IPS DF 4.7 (cell line): ENCODE measurements at regions not wholly inside any gene's neighbourhood (a gene's known extent, or its start where the extent isn't known, plus 50 kb on each side); places are given as distances from the start of the nearest gene placed in this dataset.
"Not testable (repeated sequence)": the region's sequence is repeated elsewhere in the genome, so short reads cannot be mapped to it uniquely, and the experiment has no call there.

Experiments used
- DNase-seq: peaks from one replicate; pipeline ENCODE4 v3.0.0-alpha.2; 2013; ENCODE audit warnings: low spot score; ENCODE audit errors: extremely low read depth

- no peak for DNase-seq
These were observed 667.4 kb downstream of the NTRK3 start for GRCh38 chr15:87589134-87589533.

DNA sequence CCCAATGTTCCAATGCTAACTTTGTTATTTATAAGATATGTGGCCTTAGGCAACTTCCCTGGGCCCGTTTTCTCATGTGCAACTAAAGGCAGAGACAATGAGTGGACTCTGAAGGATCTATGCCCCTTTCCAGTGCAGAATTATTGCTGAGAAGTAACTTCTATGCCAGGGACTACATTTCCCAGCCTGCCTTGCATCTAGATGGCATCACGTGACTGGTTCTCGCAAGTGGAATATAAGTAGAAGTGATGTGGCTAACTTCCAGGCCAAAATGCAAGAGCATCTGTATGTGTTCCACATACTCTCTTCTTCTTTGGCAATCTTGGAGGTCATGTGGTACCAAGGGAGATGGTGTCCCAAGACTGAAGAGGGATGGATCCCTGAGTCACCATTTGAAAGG lies 674.4 kb downstream of the NTRK3 start:
- DNase-seq: no peak

DNA sequence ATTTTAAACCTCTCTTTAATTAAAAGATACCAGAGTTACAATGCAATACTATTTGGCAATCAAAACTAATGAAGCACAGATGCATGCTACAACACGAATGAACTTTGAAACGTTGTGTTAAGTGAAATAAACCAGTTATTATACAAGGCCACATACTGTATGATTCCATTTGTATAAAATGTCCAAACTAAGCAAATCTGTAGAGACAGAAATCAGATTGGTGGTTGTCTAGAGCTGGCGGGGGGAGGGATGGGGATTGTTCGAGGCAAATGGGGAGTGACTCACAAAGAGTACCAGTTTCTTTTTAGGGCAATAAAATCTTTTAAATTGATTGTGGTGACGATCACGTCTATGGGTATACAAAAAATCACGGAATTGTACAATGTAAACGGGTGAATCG lies 677.0 kb downstream of the NTRK3 start:
- DNase-seq: no peak

DNA sequence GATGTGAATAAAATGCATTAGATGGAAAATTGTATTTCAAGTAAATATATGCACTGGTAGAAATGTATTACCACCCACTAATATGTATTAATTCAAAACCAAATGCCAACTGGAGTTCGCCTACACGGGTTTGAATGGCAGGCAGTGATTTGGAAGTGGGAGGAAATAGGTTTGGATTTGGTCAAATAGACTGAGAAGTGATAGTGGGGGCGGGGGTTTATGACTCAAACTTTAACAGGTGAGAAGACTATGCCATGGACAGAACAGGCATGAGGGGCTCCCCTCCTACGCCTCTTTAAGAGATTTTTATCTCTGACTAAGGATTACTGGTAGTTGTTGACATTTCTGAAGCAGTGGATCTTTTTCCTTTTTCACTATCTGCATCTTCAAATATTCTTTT lies 677.8 kb downstream of the NTRK3 start:
- DNase-seq: no peak

DNA sequence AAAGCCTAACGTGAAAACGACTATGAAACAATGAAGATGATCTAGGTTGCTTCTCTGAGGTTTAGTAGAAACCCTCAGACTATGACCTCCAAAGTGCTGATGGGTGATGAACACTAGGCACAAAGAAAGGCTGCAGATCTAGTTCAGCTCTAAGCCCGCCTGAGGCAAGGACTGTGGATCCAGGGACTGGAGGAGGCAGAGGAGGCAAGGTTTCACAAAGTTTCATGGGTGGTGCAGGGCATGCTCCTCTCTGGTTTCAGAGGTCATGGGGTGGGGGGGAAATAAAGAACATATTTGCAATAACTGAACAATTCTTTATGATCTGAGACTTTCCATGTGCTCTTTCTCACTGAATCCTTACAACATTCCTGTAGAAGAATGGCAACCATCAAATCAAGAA lies 679.2 kb downstream of the NTRK3 start:
- DNase-seq: no peak

GRCh38 chr15:87576486-87577176 lies 679.9 kb downstream of the NTRK3 start:
- DNase-seq: no peak

- no peak for DNase-seq
These were observed 680.6 kb downstream of the NTRK3 start for GRCh38 chr15:87575896-87576473.

GRCh38 chr15:87573534-87573933 lies 683.0 kb downstream of the NTRK3 start:
- DNase-seq: no peak

GRCh38 chr15:87573039-87573438 lies 683.5 kb downstream of the NTRK3 start:
- DNase-seq: no peak

DNA sequence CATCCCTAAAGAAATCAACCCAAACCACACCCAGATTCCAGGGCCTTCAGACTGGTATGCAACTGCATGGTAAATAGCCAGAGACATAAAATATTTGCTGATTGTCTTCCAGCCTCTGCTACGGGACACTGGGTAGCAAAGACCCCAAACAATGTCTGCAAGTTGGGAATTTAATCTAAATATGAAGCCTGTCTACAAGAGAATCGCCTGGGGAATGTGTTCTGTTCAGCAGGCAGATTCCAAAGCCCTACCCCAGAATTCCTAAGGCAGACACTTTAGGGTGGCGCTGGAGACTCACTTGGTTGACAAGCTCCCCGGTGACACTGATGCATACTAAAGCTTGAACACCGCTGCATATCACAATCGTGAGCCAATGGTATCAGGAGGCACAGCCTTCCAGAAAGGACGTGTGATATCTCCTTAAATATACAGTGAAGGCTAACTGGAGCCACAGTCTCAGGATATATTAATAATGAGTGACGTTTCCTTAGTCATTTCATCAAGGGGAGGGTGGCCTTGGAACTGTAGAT lies 684.1 kb downstream of the NTRK3 start:
- DNase-seq: no peak

DNA sequence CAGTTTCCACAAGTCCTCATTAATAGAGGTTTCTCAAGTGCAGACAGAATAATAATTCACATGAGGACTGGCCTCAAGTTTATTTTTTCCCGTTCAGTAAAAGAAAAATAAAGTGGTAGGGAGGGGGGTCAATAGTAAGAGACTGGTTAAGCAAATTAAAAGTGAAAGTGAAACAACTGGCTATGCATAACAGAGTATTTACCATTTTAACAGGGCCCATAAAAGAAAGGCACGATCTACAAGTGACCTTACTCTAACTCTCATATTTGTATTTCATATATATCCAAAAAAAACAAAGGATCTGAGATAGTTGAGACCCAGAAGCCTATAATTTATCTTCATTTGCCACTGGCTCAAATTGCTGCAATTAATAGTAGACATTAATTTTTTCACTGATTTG lies 686.3 kb downstream of the NTRK3 start:
- DNase-seq: no peak

DNA sequence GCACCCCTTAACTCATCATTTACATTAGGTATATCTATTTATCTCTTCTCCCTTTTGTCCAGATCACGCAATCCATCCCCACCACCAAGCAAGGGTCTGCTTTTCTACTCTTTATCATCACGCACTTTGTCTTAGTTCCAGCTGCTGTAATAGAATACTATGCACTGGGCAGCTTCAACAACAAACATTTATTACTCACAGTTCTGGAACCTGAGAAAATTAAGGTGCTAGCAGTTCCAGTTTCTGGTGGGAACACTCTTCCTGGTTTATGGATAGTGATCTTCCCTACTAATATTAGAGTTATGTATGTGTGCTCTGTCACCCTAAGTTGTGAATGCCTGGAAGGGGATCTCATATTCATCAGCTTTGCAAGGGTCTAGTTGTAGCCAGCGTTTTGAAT lies 687.0 kb downstream of the NTRK3 start:
- DNase-seq: no peak

- no peak for DNase-seq
These were observed 689.0 kb downstream of the NTRK3 start for GRCh38 chr15:87567406-87568030.

GRCh38 chr15:87566236-87566635 lies 690.3 kb downstream of the NTRK3 start:
- no peak for DNase-seq

DNA sequence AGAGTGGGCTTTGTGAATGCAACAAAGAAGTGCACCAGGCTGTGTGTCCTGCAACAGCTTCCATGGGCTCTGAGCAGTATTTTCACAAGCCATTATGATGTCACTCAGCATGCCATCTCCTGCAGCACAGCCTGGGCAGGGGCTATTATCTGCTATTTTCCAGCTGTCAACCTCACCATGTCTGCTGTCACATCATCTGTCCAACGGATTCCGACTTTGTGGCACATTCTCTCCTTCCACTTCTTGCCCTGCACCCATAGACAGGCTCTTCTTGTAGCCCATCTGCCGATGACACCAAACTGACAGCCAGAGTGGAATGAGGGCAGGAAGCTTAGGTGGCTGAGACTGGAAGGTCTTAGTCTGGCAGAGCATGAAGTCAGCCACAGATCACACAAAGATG lies 691.9 kb downstream of the NTRK3 start:
- no peak for DNase-seq

GRCh38 chr15:87563869-87564268 lies 692.7 kb downstream of the NTRK3 start:
- DNase-seq: no peak

DNA sequence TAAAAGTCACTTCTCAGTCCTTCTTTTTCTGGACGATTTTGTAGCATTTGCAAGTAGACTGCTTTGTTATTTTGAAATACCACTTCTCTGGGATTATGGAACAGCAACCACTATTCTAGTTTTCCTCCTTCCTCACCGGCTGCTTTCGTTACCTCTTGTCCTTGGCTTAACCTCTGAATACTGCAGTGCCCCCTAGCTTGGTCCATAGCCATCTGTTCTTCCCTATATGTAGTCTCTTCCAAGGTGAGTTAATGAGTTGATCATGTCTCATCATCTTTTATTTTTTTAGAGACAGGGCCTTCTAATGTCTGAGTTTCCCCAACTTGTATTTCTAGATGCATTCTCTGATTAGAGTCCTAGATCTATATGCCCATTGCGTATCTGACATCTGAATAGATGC lies 694.3 kb downstream of the NTRK3 start:
- no peak for DNase-seq

DNA sequence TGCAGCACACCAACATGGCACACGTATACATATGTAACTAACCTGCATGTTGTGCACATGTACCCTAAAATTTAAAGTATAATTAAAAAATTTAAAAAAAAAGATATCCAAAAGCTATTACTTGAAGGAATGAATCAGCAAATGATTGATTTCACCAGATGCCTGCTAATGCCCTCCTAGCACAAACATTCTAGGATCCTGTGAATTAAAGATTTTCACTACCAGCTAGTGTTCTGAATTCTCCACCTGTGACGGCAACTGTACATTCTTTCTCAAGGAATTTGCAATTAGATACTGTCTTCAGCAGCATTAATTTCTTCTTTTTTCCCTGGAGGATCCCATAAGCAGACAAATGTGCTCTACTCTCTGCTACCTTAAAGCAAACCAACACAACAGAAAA lies 694.9 kb downstream of the NTRK3 start:
- DNase-seq: no peak

- DNase-seq: no peak
These were observed 698.7 kb downstream of the NTRK3 start for GRCh38 chr15:87557881-87558280.

DNA sequence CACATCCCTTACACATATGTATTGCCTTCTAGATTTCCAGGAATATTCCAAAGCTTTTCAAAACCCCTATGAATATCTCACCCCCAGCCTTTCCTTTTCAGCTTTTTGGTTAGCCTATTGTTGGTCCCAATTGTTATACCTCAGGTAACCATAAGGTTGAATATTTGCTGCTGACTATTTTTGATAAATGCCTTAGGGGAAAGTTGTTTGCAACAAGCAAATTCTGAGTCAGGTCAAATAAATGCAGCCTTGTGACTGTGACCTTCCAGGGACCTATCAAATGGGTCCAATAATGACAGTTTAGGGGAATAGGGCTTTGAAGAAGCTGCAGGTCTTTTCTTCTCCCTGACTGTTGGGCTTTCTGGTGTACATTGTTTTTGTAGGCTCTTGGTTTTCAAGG lies 699.7 kb downstream of the NTRK3 start:
- no peak for DNase-seq

GRCh38 chr15:87549860-87550259 lies 706.7 kb downstream of the NTRK3 start:
- no peak for DNase-seq

DNA sequence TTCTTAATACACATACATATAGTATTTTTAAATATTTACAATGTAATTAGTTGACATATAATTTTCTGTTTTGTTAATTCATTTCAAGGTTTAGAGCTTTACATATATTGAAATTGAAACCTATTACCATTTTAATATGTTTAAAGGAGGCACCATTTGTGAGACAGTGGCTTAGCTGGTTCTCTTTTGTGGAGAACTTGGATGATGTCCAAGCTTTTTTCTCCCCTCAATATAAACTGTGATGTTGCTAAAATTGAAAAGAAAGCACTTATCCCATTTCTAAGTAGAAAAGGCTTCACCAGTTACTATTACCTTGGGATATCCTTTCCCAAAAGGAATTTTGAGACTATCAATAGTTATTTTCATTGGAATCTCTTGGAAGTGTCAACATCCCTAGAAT lies 707.2 kb downstream of the NTRK3 start:
- no peak for DNase-seq

DNA sequence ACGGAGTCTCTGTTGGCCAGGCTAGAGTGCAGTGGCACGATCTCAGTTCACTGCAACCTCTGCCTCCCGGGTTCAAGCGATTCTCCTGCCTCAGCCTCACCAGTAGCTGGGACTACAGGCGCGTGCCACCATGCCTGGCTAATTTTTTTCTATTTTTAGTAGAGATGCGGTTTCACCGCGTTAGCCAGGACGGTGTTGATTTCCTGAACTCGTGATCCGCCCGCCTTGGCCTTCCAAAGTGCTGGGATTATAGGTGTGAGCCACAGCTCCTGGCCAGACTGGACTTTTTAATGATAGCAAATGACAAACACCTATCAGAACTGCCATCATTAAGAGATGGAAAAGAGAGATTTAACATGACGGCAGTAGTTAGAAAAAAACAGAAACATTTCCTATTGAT lies 707.9 kb downstream of the NTRK3 start:
- not testable (repeated sequence) for DNase-seq
